Stomach (tissue), 8 donors: ENCODE measurements at regions not wholly inside any gene's neighbourhood (a gene's known extent, or its start where the extent isn't known, plus 50 kb on each side); places are given as distances from the start of the nearest gene placed in this dataset.
A peak's percentile ranks its signal among the peaks of the same experiment; 100 is the strongest.
"Not testable (repeated sequence)": the region's sequence is repeated elsewhere in the genome, so short reads cannot be mapped to it uniquely, and the experiment has no call there.

ENCODE experiments used
- DNase-seq, 2 donors: peaks; one replicate each; pipeline versions ENCODE4 v3.0.0 to v3.0.0-alpha.2; 2013 to 2019
- H3K27ac ChIP-seq, 5 donors: fragments of 200-600 bp in 4 of 5; sonication (generic) in 4 of 5; one replicate each; pipeline ENCODE4 v1.5.1; 2013 to 2019; ENCODE audit warnings: mild to moderate bottlenecking in 1 of 5, moderate library complexity in 1 of 5
- H3K27me3 ChIP-seq, 3 donors: fragments of 200-600 bp; sonication (generic); one replicate each; pipeline ENCODE4 v1.5.1; 2017 to 2019; ENCODE audit warnings: mixed run types in 1 of 3
- H3K36me3 ChIP-seq, 4 donors: fragments of 200-600 bp; sonication (generic); 1 replicate in 3 of 4; 2 replicates in 1 of 4; pipeline ENCODE4 v1.5.1; 2016 to 2019
- H3K4me1 ChIP-seq, 4 donors: fragments of 200-600 bp; sonication (generic); one replicate each; pipeline ENCODE4 v1.5.1; 2016 to 2019
- H3K4me3 ChIP-seq, 4 donors: fragments of 200-600 bp; sonication (generic) in 3 of 4; one replicate each; pipeline ENCODE4 v1.5.1; 2016 to 2019; ENCODE audit warnings: mild to moderate bottlenecking in 1 of 4
- H3K9me3 ChIP-seq, 4 donors: fragments of 200-600 bp; sonication (generic); one replicate each; pipeline ENCODE4 v1.5.1; 2016 to 2019
- EP300 ChIP-seq: sonication (generic); formaldehyde crosslinking; IDR thresholded peaks from one replicate; pipeline ENCODE4 v1.6.1; 2017; ENCODE audit warnings: antibody characterized with exemption
- POLR2A ChIP-seq, 4 donors: fragments of 450-650 bp; IDR thresholded peaks; one replicate each; pipeline ENCODE4 v1.6.1; 2016; ENCODE audit warnings: antibody characterized with exemption in 4 of 4, control low read depth in 2 of 4, mild to moderate bottlenecking in 1 of 4, moderate library complexity in 1 of 4
- POLR2AphosphoS5 ChIP-seq, 3 donors: sonication (generic); formaldehyde crosslinking; IDR thresholded peaks; one replicate each; pipeline ENCODE4 v1.6.1; 2016; ENCODE audit warnings: antibody characterized with exemption in 3 of 3
- WGBS, 5 donors: extraction: QIAGEN DNeasy Blood & Tissue Kit in 3 of 5; methylation state at CpG; one replicate each; pipeline versions ENCODE4 v1.1.5 to v1.1.7; 2013 to 2018; 5-methylcytosine and 5-hydroxymethylcytosine counted together
- intact Hi-C: fragments of 100-400 bp; cut with DNase I; formaldehyde crosslinking; loops from one replicate; pipeline ENCODE4 v1.15.1; 2023; ENCODE audit warnings: low total_unique reads
- TF ChIP-seq, protein P1 (sequence below), 7 experiments: fragments of 450-650 bp in 4 of 7; fragments of 200-600 bp in 3 of 7; sonication (generic) in 3 of 7; IDR thresholded peaks; one replicate each; pipeline ENCODE4 v1.5.1; 2016 to 2019; ENCODE audit warnings: antibody characterized with exemption in 7 of 7, control low read depth in 2 of 7, mild to moderate bottlenecking in 1 of 7
- donor health status: healthy with polysubstance abuse.
- donor health status: Bipolar disorder and iron deficiency.
- donor health status: healthy.

DNA sequence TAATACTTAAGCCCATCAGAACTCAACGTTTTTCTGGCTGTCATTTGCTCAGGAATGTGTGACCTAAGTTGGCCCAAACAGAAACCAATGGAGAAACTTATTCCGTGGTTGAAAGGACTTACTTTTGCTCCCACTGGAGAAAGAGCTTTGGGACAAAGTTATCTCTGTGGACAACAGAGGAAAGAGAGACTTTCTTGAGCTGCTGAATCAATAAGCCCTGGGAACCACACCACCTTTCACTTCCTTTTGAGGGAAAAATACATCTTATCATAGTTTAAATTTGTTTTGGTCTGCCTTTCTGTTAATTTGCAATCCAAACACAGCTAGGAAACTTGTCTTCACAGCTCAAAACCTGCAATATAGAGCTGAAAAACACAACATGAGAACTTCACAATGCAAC, 62.8 kb upstream of the VCAN start:
- no peak overlapping the region for H3K4me3 ChIP-seq
- no peak for DNase-seq
- TF ChIP-seq EP300 (no peak), POLR2A (IDR thresholded peaks at IDR 0.05) (no peak), POLR2AphosphoS5 (IDR thresholded peaks at IDR 0.05) (no peak)
- TF ChIP-seq, protein P1, sequence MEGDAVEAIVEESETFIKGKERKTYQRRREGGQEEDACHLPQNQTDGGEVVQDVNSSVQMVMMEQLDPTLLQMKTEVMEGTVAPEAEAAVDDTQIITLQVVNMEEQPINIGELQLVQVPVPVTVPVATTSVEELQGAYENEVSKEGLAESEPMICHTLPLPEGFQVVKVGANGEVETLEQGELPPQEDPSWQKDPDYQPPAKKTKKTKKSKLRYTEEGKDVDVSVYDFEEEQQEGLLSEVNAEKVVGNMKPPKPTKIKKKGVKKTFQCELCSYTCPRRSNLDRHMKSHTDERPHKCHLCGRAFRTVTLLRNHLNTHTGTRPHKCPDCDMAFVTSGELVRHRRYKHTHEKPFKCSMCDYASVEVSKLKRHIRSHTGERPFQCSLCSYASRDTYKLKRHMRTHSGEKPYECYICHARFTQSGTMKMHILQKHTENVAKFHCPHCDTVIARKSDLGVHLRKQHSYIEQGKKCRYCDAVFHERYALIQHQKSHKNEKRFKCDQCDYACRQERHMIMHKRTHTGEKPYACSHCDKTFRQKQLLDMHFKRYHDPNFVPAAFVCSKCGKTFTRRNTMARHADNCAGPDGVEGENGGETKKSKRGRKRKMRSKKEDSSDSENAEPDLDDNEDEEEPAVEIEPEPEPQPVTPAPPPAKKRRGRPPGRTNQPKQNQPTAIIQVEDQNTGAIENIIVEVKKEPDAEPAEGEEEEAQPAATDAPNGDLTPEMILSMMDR (IDR thresholded peaks at IDR 0.05), result no peak
- H3K4me1 ChIP-seq, result peaks cover 0 to 4% (median 0%) of the 10 kb centered on the region in 4 donors
- WGBS, 5 donors, result 16 to 38% (median 26%) methylated on average over 2 of the region's 2 CpGs
- peaks cover 0 to 16% (median 0%) of the 10 kb centered on the region in 4 donors for H3K9me3 ChIP-seq
- no peak overlapping the region for H3K27ac ChIP-seq
- intact Hi-C loops, result no loop called here
- H3K36me3 ChIP-seq, result no peaks in the 10 kb centered on the region
- H3K27me3 ChIP-seq, result no peaks in the 10 kb centered on the region

DNA sequence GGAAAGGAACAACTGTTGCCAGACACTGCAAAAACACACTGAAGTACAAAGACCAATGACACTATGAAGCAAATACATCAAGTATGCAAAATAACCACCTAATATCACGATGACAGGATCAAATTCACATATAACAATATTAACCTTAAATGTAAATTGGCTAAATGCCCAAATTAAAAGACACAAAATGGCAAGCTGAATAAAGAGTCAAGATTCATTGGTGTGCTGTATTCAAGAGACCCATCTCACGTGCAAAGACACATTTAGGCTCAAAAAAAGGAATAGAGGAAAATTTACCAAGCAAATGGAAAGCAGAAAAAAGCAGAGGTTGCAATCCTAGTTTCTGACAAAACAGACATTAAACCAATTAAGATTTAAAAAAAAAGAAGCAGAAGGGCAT, 61.8 kb upstream of the VCAN start:
- H3K36me3 ChIP-seq, intact Hi-C loops, DNase-seq, H3K27me3 ChIP-seq, H3K27ac ChIP-seq, H3K4me3 ChIP-seq, H3K4me1 ChIP-seq: not testable (repeated sequence)
- H3K9me3 ChIP-seq, result peaks cover 0 to 16% (median 0%) of the 10 kb centered on the region in 4 donors
- 80 to 92% (median 86%) methylated on average over 2 of the region's 2 CpGs for WGBS, 5 donors

DNA sequence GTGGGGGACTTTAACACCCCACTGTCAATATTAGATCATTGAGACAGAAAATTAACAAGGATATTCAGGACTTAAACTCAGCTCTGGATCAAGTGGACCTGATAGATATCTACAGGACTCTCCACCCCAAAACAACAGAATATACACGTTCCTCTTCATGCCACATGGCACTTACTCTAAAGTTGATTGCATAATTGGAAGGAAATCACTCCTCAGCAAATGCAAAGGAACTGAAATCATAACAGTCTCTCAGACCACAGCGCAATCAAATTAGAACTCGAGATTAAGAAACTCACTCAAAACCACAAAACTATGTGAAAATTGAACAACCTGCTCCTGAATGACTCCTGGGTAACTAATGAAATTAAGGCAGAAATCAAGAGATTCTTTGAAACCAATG, 61.2 kb upstream of the VCAN start:
- H3K4me1 ChIP-seq, DNase-seq, H3K27me3 ChIP-seq, H3K36me3 ChIP-seq, H3K27ac ChIP-seq, intact Hi-C loops, H3K4me3 ChIP-seq: not testable (repeated sequence)
- H3K9me3 ChIP-seq, result peaks cover 0 to 16% (median 0%) of the 10 kb centered on the region in 4 donors
- 75 to 95% (median 83%) methylated on average over 3 of the region's 3 CpGs for WGBS, 5 donors

DNA sequence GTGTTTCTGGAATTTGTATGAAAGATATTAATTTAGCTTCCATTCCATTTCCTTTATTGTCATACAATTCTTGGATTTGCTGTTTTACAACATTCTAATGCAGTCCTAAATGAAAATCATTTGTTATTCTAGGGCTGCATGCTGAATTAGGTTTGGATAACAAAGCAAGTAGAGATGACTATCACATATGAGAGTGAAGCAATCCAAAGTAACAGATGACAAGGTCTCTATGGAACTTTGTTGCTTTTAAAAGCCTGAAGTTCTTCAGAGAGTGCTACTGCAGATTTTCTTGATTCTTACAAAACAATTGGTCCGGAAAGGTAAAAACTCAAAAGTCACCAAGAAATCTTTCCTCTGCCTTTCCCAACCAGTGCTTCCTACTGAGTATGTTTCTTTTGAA, 56.9 kb upstream of the VCAN start:
- intact Hi-C loops, result no loop called here
- Histone ChIP-seq H3K4me1 (peaks cover 0 to 9% (median 3%) of the 10 kb centered on the region in 4 donors), H3K36me3 (no peaks in the 10 kb centered on the region), H3K9me3 (peaks cover 0 to 8% (median 0%) of the 10 kb centered on the region in 4 donors), H3K4me3 (no peak overlapping the region), H3K27ac (no peak overlapping the region), H3K27me3 (no peaks in the 10 kb centered on the region)
- TF ChIP-seq EP300 (no peak), POLR2AphosphoS5 (IDR thresholded peaks at IDR 0.05) (no peak), POLR2A (IDR thresholded peaks at IDR 0.05) (no peak)
- TF ChIP-seq, protein P1 (IDR thresholded peaks at IDR 0.05), result no peak
- DNase-seq, result no peak
- 92 to 100% (median 100%) methylated on average over 1 of the region's 1 CpG for WGBS, 5 donors

DNA sequence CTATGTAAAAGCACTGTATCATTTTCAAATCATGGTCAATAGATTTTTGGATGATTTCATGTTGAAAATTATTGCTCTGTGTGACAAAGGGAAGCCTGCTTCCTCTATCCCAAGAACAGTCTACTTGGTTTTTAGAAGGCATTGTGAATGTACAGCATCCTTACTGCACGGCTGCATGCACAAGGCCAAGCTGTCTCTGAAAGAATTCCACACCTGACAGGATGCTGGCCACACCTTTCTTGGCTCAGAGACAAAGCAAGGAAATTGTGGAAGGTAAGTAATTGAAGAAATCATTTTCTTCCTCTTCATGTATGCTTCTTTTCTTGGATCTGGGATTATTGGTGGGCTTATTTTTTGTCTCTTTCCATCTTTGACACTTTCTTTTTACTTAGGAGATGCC, 53.7 kb upstream of the VCAN start:
- Histone ChIP-seq H3K4me3 (no peak overlapping the region), H3K9me3 (no peaks in the 10 kb centered on the region), H3K36me3 (no peaks in the 10 kb centered on the region), H3K27ac (no peak overlapping the region), H3K27me3 (no peaks in the 10 kb centered on the region), H3K4me1 (peaks cover 0 to 9% (median 3%) of the 10 kb centered on the region in 4 donors)
- peak in 1 of 2 donors; percentile 16 for DNase-seq
- 23 to 57% (median 39%) methylated on average over 1 of the region's 1 CpG for WGBS, 5 donors
- TF ChIP-seq POLR2AphosphoS5 (IDR thresholded peaks at IDR 0.05) (no peak), POLR2A (IDR thresholded peaks at IDR 0.05) (no peak), EP300 (no peak)
- TF ChIP-seq, protein P1 (IDR thresholded peaks at IDR 0.05), result no peak
- intact Hi-C loops, result no loop called here
